IPS-NIHi7 (cell line): ENCODE measurements at regions not wholly inside any gene's neighbourhood (a gene's known extent, or its start where the extent isn't known, plus 50 kb on each side); places are given as distances from the start of the nearest gene placed in this dataset.
"Not testable (repeated sequence)": the region's sequence is repeated elsewhere in the genome, so short reads cannot be mapped to it uniquely, and the experiment has no call there.

Experiments used
- DNase-seq: peaks from one replicate; pipeline ENCODE4 v3.0.0; 2012; ENCODE audit warnings: mixed read lengths; ENCODE audit errors: extremely low spot score

DNA sequence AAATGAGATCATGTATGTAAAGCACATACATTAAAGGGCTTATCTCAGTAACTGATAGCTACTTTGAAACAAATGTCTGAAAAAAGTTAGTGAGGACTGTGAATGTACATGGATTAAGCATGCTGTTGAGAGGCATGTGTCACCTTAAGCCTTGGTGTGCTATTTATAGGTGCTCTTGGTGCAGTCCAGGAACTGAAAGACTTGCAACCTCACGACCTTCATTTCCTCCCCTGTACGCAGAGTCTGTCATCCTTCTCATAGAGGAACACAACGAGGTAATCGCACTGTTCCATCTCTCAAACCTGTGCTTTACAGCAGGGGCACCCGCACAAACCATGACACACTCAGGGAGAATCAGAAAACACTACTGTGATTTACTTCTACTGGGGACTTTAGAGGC lies 65.6 kb downstream of the UFM1 start:
- DNase-seq, result no peak

DNA sequence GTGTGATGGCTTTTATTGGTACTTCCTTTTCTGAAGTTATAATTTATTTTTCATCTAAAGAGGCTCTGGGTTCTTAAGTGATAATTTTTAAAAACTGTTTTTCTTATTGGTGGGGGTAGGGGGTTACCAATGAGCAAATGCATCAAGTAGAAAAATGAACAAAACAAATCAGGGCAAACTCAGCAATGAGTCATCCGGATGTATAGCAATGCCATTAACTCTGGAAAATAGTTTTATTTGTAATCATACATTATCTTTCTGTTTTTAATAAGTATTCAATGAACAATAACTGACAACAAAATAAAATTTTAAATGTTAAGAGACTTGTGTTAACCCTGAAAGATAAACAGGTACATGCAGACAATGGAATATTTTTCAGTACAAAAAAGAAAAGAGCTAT lies 67.6 kb downstream of the UFM1 start:
- DNase-seq, result no peak

DNA sequence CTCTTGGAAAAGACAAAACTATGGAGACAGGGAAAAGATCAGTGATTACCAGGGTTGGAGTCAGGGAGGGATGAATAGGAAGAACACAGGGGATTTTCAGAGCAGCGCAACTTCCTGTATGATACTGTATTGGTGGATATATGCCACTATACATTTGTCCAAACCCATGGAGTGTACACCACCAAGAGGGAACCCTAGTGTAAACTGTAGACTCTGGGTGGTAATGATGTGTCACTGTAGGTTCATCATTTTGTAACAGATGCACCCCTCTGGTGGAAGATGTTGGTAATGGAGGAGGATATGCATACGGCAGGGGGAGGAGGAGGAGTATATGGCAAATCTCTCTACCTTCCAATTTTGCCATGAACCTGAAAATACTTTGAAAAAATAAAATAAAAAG lies 68.1 kb downstream of the UFM1 start:
- peak; percentile 44 for DNase-seq

DNA sequence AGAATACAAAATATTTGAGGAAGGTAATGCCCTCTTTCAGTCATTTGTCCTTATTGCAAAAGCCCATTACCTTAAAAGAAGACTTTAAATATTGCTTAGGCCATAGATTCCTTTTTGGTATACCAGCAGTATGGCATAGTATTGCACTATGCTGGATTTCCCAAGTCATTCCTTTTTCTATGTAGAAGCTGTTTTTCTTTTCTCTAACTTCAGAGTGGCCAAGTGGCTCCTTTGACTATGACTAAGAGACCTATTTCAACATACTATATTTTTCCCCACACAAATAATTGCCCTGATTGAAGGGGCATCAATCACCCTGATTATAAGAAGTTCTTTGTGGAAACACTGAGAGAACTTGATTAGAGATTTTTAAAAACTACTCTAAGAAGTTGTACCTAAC lies 68.6 kb downstream of the UFM1 start:
- DNase-seq, result no peak

DNA sequence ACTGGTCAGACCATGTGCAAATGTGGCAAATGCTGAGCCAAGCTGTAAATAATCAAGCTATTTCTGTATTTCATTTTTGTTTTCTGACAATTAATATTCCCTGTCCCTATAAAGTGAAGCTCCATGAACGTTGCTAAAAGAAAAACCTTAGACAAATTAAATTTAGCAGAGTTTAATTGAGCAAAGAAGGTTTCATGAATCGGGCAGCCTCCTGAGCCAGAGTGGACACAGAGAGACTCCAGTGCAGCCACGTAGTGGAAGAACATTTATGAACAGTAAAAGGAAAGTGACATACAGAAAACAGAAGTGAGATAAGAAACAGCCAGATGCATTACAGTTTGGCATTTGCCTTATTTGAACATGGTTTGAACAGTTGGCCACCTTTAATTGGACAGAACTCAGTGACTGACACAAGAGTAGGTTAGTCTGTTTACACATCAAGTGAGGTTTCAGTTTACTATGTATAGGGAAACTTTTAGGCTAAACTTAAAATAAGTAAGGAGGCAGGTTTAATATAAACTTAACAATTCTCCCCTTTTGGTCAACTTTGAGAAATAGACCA lies 69.7 kb downstream of the UFM1 start:
- no peak for DNase-seq

DNA sequence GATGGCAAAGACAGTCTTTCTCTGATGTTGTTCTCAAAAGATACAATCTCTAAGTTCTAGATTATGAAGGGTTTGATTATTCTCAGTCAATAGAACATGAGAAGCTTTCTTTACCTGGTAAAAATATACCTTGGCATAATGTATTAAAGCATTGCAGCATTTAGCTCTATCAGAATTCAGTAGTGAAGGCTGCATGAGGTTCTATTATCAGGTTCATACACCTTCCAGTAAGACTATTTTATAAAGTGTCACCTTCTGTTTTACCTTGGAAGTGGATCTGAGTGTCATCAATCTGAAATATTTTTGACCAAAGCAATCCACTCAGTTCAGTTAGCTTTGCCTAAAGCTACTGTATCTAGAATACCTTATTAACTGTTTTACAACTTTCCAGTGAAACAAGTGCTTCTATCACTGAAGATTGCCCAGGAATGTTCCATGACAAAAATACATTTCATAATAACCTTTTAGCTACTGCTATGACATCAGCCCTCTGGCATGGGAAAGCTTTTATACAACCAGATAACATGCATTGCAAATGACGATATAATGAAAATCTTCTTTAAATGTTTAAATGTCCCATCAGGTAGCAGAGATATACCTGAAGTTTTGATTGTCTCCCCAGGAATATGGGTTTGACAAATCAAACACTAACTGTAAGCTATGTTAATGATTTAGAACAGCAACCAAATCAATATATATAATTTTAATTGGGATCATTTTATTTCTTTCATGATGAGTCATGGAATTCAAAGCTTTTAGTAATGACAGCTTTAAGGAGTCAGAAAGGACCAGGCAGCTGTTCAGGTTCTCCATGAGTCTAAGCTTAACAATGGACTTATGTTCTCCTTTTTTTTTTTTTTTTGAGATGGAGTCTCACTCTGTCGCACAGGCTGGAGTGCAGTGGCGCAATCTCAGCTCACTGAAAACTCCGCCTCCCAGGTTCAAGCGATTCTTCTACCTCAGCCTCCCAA lies 72.2 kb downstream of the UFM1 start:
- DNase-seq, result no peak

DNA sequence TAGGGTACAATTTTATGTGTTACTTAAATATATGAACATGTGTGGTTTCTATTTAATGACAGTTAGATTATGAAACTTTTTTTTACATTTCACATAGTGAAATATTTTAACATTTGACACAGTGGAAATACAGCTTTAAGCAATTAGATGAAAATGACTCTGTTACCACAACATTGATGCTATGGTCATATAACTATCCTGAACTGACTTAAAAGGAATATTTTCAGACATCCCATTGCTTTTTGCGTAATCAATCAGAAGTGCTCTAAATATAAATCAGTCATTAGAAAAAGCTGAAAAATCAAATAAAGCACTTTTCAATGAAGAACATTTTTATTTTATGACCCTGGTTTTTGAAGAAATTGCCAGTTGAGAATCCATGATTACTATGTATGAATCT lies 80.3 kb downstream of the UFM1 start:
- DNase-seq, result no peak

DNA sequence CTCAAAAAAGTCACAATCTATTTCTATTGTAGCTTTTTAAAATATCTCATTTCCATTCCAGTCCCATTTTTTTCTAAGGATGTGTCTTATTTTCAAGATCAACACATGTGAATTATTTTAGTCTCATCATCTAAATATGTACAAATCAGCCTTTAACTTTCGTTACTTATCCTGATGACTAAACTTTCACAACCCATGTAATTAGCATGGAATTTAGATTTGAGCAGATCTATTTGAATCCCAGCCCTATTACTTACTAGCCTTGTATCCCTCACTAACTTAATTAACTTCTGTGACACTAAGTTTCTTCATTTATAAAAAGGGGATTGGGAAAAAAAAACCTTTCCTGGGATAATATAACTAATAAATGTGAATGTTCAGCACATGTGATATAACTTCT lies 81.1 kb downstream of the UFM1 start:
- no peak for DNase-seq

DNA sequence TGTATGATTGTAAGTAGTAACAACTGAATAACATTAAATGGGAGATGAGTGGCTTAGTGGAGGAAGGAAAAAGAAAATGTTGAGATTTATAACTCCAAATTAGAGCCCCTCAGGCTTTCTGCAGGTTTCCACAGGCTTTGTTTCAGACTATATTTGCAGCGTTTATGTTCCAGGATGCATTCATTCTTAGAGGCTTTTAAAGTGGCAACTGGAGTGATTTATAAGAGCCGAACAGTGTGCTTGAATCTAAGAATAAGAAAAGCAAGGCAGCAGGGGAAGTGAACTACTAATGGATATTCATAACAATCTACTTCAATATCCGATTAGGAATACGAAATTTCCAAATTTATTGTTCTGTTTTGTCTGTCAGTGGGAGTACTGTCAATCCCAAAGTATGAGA lies 91.0 kb downstream of the UFM1 start:
- DNase-seq, result no peak

DNA sequence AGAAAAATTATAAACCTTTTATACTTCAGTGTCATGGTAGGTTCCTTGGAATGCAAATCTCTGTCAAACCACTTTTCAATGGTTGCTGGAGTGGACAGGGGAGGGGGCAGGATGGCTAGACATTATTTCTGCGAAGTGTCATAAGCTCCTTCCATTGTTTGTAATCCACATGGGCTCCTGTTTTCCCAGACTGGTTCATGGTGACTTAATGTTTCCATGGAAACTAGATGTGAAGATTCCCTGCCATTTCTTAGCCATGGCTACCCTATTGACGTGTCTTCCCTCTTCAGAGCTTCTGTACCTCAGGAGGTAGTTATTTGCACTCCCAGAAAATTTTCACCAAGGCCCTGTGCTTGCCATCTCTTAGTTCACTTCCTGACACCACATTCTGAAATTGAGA lies 95.3 kb downstream of the UFM1 start:
- no peak for DNase-seq

DNA sequence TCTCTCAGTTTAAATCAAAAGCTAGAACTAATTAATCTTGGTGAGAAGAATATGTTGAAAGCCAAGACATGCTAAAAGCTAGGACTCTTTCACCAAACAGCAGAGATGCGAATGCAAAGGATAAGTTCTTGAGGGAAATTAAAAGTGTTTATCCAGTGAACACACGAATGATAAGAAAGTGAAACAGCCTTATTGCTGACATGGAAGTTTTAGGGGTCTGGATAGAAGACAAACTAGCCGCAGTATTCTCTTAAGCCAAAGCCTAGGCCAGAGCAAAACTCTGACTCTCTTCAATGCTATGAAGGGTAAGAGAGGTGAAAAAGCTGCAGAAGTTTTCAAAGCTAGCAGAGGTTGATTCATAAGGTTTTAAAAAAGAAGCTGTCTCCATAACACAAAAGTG lies 103.0 kb downstream of the UFM1 start:
- DNase-seq, result no peak

DNA sequence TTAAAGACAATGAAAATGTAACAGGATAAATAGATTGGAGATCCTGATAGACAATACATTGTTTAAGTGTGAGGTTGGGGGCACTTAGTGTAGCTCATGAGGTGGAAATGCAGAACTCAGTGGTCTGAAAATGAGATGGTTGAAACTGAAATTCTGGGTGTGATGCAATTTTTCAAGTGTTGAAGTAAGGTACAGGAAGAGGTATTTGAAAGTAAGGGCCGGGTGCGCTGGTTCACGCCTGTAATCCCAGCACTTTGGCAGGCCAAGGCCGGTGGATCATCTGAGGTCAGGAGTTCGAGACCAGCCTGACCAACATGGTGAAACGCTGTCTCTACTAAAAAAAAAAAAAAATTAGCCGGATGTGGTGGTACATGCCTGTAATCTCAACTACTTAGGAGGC lies 113.0 kb downstream of the UFM1 start:
- DNase-seq, result no peak

DNA sequence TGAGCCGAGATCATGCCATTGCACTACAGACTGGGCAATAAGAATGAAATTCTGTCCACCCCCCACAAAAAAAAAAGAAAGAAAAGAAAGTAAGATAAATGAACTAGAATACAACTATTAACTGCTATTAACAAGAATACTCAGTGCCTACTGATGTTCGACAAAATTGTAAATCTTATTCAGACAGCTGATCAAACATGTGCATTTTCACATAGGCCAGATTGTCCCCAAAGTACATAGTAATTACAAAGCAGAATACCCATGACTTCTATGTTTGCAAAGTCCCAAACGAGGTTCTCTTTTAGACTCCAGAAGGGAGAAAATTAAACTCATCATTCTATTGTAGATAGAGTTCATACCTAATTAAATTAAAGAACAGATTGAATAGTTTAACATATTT lies 113.4 kb downstream of the UFM1 start:
- DNase-seq, result no peak

DNA sequence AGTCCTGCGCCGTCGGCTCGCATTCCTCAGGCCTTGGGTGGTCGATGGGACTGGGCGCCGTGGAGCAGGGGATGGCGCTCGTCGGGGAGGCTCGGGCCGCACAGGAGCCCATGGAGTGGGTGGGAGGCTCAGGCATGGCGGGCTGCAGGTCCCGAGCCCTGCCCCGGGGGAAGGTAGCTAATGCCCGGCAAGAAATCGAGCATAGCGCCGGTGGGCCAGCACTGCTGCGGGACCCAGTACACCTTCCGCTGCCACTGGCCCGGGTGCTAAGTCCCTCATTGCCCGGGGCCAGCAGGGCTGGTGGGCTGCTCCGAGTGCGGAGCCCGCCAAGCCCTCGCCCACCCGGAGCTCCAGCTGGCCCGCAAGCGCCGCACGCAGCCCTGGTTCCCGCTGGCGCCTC lies 122.8 kb downstream of the UFM1 start:
- DNase-seq, result not testable (repeated sequence)

DNA sequence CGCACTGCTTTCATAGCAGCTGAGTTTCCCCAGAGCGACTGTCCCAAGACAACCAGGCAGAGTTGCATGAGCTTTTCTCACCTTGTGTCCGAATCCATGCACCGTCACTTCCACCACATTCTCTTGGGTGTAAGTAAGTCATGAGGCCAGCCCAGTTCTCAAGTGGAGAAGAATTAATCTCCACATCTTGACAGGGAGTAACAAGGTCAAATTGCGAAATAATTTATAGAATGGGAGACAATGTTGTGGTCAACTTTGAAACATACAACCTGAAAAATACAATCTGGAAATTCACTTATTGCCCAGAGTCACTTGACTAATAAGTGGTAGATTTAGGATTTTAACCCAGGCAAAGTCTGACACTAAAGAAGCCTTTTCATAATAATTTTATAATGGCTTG lies 123.7 kb downstream of the UFM1 start:
- no peak for DNase-seq

DNA sequence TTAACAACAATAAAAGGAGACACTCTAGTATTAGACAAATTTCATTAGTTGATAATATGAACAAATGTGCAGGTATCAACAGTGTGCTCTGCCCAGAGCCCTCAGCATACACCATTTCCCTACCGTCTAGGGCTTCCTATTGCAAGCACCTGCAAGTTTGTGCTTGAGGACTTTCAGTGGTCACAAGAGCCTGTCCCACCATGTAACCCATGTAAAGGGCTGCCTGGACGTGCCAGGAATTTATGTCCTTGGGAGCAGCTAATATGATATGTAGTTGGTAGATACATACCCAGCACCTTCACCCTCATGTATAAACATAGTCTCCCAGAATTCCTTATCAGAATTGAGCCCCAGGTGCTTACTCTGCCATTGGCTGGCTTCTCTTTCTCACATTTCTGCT lies 128.0 kb downstream of the UFM1 start:
- no peak for DNase-seq

DNA sequence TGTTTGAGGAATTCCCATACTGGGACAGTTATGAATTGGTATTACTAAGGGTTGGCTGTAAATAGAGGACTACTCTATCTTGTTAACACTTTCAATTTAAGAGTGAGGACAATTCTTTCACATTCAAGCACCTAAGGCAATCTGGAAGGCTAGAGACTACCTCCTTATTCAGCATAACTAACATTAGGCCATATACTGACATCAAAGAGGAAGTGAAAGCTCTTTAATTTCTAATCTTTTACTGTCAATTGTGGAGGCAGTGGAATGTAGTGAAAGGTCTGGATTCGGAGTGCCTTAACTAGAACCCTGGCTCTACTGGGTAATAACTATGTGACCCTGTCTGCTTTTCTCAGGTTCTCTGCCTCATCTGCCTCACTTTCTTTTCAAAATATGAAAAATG lies 134.0 kb downstream of the UFM1 start:
- no peak for DNase-seq

DNA sequence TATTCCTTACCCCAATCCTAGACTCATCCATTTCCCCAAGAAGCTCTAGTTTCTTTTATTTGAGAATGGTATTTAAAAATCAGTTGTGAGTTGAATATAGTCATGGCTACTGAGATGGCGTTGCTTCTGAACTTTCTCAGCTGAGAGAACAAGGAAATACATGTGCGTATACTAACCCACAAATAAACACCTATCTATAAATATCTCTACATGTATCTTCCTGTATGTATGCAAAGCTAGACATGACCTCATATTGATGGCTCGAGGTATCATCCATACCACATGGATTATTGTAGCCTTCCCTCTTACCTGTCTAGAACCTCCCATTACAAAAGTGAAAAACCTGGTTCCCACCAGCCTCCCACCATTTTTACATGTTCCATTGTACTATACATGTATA lies 141.0 kb downstream of the UFM1 start:
- no peak for DNase-seq

DNA sequence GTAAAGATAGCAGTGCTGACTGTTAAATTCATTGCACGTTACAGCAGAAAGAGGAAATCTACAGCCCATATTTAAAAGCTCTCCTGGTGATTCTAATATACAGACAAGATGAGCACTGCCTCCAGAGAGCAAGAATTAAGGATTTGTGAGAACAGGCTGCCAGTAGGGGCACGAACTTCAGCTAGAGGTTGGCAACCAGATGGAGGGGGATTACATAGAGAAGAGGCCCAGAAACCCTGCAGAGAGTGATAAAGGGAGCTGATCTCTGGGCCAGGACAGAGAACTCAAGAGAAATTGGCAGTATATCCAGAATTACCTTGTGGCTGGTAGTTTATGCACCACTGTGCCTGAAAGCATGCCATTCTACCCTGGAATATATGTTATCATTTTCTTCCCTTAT lies 144.8 kb downstream of the UFM1 start:
- no peak for DNase-seq

DNA sequence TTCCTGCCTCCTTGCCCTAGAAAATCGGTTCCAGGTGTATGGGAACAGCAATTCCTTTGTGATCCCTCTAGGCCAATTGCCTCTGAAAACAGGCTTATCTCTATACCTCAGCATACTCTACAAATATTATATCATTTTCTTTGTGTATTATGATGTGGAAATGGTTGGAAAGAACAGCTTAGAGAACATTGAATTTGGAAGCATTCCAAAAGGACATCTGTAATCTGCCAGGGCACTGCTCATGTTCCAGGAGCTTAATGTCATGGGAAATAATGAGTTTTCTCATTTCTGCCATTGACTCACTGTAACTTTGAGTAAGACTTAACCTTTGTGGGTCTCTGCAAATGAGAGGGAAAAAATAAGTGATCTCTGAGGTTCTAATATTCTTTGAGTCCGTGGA lies 147.3 kb downstream of the UFM1 start:
- no peak for DNase-seq

DNA sequence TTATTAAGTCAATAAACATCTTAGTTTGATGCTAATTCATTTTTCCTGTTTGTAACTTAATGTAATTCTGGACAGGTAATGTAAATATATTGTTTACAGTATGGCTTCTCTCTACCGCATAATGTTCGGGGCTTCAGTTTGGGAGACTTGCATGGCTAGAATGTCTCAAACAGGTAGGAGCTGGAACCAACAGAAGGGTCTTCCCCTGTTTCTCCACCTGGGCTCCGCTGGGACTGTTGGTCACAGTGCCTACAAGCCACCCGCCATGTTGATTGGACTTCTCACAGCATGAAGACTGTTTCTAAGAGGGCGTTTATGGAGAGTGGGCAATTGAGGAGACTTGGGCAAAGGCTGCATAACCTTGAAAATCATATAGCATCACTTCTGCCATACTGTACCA lies 148.6 kb downstream of the UFM1 start:
- no peak for DNase-seq

DNA sequence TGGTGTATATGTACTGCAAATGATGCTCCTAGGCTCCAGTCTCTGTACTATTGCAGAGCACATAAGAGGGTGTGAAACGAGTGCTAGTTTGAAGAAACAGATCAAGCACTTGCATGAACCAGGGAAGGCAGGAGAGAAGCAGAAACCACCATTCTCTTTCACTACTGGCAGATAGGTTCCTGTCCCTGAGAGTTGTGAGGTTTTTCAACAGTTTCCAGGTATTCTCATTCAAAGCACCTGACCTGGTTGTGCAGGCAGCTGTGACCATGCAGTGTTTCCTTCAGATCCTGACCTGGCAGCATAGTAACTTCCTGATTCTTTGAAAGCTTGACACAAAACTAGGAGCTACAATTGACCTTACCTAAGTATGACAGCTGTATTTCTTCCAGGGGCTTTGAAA lies 164.9 kb downstream of the UFM1 start:
- no peak for DNase-seq

DNA sequence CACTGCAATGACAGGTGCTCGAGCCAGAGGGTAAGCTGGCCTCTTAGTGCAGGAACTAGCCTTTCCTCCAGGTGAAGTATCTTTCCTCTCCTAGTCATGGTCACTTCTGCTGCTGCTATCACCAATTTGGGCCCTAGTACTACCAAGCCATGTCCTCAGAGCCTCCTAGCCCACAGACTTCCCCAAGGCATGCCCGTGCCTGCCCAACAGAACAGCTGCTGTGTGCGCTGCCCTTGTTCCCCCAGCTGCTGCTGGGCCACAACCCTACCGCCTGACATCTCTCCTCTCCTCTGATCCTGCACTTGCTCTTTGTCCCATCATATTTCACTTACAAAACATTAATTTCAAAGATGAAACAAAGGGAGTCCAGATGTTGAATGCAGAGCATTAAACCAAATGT lies 168.5 kb upstream of the FREM2 start:
- no peak for DNase-seq
